GM21390 (cell line): ENCODE measurements at regions not wholly inside any gene's neighbourhood (a gene's known extent, or its start where the extent isn't known, plus 50 kb on each side); places are given as distances from the start of the nearest gene placed in this dataset.

Experiments
- ATAC-seq: cut with Tn5 transposase; IDR thresholded peaks from one replicate; pipeline ENCODE4 v1.9.1; 2021; ENCODE audit not compliant: unreplicated experiment

DNA sequence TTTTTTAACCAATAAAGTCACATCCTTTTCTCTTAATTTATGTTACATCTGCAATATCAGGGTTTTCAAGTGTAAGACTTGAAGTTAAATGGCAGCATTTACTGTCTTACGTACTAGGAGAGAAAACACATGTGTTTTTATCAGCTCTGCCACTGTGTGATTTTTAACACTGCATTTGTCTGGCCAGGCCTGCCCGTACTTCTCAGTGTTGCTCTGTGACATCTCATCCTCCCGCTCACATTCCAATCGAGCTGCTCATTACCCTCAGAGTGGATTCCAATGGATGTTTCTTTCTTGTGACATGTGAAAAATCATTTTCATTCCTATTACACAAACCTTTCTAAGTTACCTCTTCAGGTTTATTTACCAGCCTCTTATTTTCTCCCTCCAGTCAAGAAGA lies 420.3 kb downstream of the FAT4 start:
- ATAC-seq: no peak

- ATAC-seq: no peak
Observed at GRCh38 chr4:125736057-125736456, 421.3 kb downstream of the FAT4 start.

- no peak for ATAC-seq
Observed at GRCh38 chr4:125739760-125740159, 425.0 kb downstream of the FAT4 start.

- ATAC-seq: no peak
Observed at GRCh38 chr4:125741825-125742452, 427.2 kb downstream of the FAT4 start.

DNA sequence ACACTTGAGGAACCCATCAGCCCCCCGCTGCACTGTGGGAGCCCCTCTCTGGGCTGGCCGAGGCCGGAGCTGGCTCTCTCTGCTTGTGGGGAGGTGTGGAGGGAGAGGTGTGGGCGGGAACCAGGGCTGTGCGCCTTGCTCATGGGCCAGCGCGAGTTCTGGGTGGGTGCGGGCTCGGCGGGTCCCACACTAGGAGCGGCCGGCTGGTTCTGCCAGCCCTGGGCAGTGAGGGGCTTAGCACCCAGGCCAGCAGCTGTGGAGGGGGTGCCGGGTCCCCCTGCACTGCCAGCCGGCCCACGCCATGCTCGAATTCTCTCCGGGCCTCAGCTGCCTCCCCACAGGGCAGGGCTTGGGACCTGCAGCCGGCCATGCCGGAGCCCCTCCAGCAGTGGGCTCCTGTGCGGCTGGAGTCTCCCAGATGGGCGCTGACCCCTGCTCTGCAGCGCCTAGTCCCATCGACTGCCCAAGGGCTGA lies 430.2 kb downstream of the FAT4 start:
- ATAC-seq: no peak

DNA sequence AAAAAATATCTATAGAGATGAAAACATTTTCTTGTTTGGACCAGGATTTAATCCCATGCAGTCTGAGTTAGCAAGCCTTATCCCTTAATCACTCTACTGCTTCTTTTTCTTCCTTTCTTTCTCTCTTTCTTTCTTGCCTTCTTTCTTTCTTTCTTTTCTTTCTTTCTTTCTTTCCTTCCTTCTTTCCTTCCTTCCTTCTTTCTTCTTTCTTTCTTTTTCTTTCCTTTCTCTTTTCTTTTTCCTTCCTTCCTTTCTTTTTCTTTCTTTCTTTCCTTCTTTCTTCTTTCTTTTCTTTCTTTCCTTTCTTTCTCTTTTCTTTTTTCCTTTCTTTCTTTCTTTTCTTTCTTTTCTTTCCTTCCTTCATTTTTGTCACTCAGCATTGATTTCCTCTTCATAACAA lies 434.6 kb downstream of the FAT4 start:
- ATAC-seq: no peak

GRCh38 chr4:125750399-125750798 lies 435.6 kb downstream of the FAT4 start:
- no peak for ATAC-seq

GRCh38 chr4:125750828-125751466 lies 436.2 kb downstream of the FAT4 start:
- no peak for ATAC-seq

- ATAC-seq: no peak
Observed at GRCh38 chr4:125758438-125758837, 443.7 kb downstream of the FAT4 start.

- no peak for ATAC-seq
Observed at GRCh38 chr4:125760201-125760819, 445.6 kb downstream of the FAT4 start.

- no peak for ATAC-seq
Observed at GRCh38 chr4:125760956-125761355, 446.2 kb downstream of the FAT4 start.

- no peak for ATAC-seq
Observed at GRCh38 chr4:125762537-125762936, 447.8 kb downstream of the FAT4 start.

DNA sequence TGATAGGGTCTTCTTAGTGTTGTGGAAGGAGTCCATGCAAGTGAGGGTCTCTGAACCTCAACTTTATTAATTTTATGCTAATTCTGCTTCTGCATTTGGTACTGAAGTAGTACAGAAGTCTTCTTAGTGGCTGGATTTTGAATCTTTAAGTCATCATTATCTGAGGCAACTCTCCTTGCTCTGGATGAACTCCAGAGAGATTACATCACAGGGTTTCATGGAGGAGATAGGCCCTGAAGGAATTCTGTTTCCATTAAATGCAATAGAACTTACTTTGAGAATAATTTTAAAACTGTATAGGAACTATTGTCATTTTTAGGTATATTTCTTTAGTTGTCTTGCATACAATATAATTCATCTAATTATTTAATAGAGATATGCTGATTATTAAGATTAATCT lies 451.2 kb downstream of the FAT4 start:
- no peak for ATAC-seq

GRCh38 chr4:125770814-125771398 lies 456.2 kb downstream of the FAT4 start:
- ATAC-seq: no peak

DNA sequence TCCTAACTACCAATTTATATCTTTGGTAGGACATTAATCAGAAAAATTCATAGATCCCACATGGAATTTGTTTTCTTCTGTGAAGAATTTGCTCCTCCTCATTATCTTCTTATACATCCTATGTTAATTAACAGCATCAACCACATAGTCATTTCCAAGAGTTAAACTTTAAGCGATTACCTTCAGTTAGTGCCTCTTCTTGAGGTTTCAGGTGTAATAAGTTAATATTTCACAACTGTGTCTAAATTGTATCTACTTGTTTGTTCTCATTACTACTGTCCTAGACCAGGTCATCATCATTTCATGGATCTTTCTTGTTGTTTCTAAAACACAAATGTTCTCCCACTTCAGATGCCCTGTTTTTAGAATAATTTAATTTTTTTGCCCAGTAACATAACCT lies 457.9 kb downstream of the FAT4 start:
- ATAC-seq: no peak

- no peak for ATAC-seq
Observed at GRCh38 chr4:125773502-125773901, 458.7 kb downstream of the FAT4 start.

DNA sequence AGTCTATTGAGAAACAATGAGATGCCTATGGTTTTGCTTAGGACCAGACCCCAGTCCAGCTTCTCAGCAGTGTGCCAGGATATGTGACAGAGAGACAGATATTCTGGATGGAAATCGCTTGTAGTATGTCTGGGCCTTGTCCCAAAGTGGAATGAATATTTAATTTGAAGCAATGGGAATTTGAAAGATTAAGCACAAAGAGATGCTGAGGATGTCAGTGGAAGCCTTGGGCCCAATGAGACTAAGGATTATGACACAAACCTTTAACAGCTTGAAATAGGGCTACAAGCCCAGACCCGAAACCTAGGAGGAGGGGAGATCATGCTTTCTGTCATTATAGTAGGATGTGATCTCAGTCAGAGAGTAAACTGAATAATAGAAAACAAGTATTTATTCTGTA lies 459.2 kb downstream of the FAT4 start:
- no peak for ATAC-seq

DNA sequence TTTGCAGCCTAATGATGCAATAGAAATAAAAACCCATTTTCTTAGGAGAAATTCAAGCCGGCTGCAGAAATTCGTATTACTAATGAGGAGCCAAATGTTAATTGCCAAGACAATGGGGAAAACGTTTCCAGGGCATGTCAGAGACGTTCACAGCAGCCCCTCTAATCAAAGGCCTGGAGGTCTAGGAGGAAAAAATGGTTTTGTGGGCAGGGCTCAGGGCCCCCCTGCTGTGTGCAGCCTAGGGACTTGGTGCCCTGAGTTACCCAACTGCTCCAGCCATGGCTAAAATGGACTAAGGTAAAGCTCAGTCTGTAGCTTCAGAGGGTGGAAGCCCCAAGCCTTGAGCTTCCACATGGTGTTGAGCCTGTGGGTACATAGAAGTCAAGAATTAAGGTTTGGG lies 461.4 kb downstream of the FAT4 start:
- no peak for ATAC-seq

DNA sequence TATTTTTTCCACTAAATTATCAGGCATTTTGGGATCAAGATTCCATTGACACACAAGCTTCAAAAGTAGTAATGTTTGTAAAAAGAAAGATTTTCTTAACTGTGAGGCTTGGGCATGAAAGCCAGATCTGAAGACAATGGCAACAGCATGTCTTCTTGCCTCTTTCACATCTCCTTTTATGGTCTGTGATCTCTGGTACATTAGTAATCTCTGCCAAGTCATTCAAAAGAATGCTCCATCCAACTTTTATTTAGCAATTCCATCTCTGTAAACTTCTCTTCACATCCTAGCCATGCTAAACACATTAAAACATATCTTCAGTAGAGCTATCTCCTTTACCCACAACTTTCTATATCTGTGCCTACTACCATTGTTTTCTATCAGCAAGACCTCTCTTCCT lies 465.4 kb downstream of the FAT4 start:
- no peak for ATAC-seq

DNA sequence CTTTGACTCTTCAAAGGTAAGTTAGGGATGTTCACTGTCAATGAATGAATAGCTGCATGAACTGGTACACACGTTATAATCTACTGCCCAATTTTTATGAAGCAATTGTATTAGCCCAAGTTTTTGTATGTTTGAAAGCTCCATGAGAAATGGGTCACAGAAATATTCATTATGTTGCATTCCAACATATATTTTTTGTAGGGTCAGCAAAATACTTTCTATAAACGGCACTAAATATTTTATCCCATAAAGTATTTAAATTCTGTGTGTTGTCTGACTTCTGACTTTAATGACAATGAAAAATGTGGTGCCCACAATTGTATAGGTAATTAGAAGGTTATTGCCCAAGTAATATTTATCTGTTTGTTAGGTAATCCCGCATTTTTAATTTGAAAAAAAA lies 466.0 kb downstream of the FAT4 start:
- ATAC-seq: no peak

DNA sequence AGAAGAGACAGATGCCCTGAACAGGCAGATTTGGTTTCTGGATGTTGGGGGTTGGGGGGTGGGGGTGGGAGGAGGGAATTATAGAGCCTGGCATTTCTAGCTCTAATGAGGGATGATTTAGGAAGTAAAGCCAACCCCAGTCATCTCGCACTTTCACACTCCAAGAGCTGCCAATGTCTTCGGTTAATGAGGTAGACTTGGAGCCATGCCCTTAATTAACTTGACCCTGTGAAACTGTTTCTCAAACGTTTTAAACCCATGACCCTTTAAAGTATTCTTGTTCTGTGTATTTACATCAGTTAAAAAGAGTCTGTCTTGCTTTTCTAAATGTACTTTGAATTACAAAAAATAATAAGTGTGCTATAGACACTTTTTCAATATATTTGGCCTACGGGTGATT lies 466.9 kb downstream of the FAT4 start:
- ATAC-seq: no peak

- no peak for ATAC-seq
Observed at GRCh38 chr4:125784741-125785140, 470.0 kb downstream of the FAT4 start.
